ENCODE measurements at regions not wholly inside any gene's neighbourhood (a gene's known extent, or its start where the extent isn't known, plus 50 kb on each side); places are given as distances from the start of the nearest gene placed in this dataset.

GRCh38 chr4:170269950-170270349, 180.2 kb upstream of the AADAT start:
- no peak for TF ChIP-seq GATA2 (IDR thresholded peaks at IDR 0.05; ENCODE audit: low read depth, low read length)

DNA sequence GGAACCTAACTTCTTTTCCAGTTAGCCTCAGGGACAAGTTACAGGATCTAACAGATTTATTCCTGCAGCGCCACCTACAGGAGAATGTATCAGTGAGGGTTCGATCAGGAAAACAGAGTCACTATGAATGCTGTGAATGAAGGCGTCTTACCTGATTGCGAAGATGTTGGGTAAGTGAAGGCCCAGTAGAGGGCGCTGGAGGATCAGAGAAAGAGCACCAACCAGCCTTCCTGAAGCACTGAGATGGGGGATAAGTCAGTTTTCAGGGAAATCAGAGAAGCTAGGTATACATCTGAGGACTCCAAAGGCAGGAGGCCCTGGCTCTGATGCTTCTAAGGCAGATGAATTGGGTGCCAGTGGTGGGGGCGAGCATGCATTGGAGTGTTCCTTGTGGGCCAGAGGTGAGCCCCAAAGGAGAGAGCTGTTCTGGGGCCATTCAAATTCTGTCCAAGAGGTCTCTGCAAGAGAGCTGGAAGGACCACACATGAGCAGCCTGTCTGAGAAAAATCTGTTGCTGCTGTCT, 169.9 kb upstream of the AADAT start:
- TF ChIP-seq GATA3 (IDR thresholded peaks at IDR 0.05; ENCODE audit: low read depth, low read length) (no peak), GATA2 (IDR thresholded peaks at IDR 0.05; ENCODE audit: low read depth, low read length) (no peak)

DNA sequence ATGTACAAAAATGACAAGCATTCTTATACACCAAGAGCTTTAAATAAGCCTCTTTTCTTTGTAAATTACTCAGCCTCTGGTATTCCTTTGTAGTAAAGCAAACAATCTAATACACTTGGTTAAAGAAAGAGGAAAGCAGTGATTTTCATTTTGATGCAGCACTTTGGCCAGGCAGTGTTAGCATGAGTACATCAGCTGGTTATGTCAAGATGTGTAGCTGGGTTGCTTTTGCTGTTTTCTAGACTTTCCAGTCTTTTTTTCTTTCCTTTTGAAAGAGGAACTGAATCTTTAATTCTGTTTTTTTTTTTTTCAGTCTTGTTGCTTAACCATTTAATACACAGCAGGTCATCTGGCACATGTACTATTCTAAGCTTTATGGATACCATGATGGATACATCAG, 167.1 kb upstream of the AADAT start:
- no peak for TF ChIP-seq GATA3 (IDR thresholded peaks at IDR 0.05; ENCODE audit: low read depth, low read length)
- TF ChIP-seq GATA2 (IDR thresholded peaks at IDR 0.05; ENCODE audit: low read depth, low read length), result no peak

- TF ChIP-seq GATA2 (IDR thresholded peaks at IDR 0.05; ENCODE audit: low read depth, low read length) (no peak), GATA3 (IDR thresholded peaks at IDR 0.05; ENCODE audit: low read depth, low read length) (no peak)
Observed at GRCh38 chr4:170248576-170248975, 158.8 kb upstream of the AADAT start.

DNA sequence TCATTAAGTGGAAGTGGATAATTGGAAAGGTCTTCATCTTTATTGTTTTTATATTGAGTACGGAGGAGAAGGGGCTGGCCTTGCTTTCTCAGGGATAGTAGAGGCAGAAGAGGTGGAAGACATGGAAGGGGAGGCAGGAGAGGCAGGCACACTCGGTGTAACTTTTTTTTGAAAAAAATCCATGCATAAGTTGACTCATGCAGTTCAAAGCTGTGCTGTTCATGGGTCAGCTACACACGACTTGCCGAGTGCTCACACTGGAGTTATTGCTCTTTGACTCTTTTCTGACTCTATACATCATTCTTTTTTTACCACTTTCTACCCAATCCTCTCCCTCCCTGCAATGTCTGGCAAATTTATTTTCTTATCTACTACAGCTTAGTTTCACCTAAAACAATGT, 158.3 kb upstream of the AADAT start:
- TF ChIP-seq GATA2 (IDR thresholded peaks at IDR 0.05; ENCODE audit: low read depth, low read length) (no peak), GATA3 (IDR thresholded peaks at IDR 0.05; ENCODE audit: low read depth, low read length) (no peak)

DNA sequence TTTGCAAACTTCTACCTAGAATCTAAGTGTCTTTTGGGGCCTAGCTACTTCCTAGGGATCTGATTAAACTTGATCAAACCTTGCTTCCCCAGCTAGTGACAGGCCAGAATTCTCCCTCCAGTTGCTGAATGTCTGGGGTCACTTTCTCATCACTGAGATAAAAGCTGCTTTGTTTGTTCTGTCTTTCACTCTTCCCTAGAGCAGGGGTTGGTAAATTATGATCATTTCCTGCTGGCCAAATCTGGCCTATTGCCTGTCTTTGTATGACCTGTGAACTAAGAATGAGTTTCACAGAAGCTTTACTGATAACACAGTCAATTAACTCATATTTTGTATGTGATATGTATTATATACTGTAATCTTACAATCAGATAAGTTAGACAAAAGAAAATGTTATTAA, 157.8 kb upstream of the AADAT start:
- TF ChIP-seq GATA3 (IDR thresholded peaks at IDR 0.05; ENCODE audit: low read depth, low read length) (no peak), GATA2 (IDR thresholded peaks at IDR 0.05; ENCODE audit: low read depth, low read length) (no peak)

- no peak for TF ChIP-seq GATA2 (IDR thresholded peaks at IDR 0.05; ENCODE audit: low read depth, low read length)
- TF ChIP-seq GATA3 (IDR thresholded peaks at IDR 0.05; ENCODE audit: low read depth, low read length), result no peak
Observed at GRCh38 chr4:170243662-170244288, 154.0 kb upstream of the AADAT start.

DNA sequence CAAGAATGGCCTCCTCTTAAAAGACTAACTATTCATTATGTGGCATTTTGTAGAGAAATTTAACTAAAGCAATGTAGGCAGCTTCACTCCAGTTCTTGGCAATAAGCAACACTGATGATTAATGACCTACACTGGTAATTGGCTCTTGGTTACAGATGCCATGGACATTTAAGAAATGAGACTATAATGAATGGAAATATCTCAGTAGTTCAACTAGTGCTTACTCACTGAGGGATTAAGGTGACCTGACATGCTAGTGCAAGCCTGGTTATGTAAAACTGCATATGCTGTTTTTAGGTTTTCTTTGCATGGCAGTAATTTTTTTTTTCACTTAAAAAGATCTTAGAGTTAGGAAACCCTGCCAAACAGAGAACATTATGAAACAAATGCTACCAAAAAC, 152.7 kb upstream of the AADAT start:
- TF ChIP-seq GATA2 (IDR thresholded peaks at IDR 0.05; ENCODE audit: low read depth, low read length) (no peak), GATA3 (IDR thresholded peaks at IDR 0.05; ENCODE audit: low read depth, low read length) (no peak)

- TF ChIP-seq GATA3 (IDR thresholded peaks at IDR 0.05; ENCODE audit: low read depth, low read length), result no peak
- TF ChIP-seq GATA2 (IDR thresholded peaks at IDR 0.05; ENCODE audit: low read depth, low read length), result no peak
Observed at GRCh38 chr4:170234800-170235199, 145.0 kb upstream of the AADAT start.

GRCh38 chr4:170231377-170231776, 141.6 kb upstream of the AADAT start:
- TF ChIP-seq GATA2 (IDR thresholded peaks at IDR 0.05; ENCODE audit: low read depth, low read length) (no peak), GATA3 (IDR thresholded peaks at IDR 0.05; ENCODE audit: low read depth, low read length) (no peak)

DNA sequence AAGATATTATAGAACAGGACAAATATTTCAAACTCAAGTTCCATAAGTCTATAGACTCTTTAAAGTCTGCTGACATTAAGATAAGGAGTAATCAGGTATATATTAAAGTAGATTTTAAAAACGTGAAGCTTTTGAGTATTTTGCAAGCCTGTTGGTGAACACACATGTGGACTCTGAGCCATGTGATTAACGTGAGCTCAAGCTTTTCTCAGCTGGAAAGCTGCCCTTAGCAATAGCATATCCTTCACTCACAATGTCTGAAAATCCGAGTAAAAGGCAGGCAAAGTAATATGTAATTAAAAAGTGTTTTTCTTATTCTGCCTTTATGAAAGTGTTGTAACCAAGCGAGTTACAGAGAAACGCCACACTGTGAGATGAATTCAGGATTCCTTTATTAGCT, 140.5 kb upstream of the AADAT start:
- TF ChIP-seq GATA3 (IDR thresholded peaks at IDR 0.05; ENCODE audit: low read depth, low read length) (no peak), GATA2 (IDR thresholded peaks at IDR 0.05; ENCODE audit: low read depth, low read length) (no peak)

- TF ChIP-seq GATA2 (IDR thresholded peaks at IDR 0.05; ENCODE audit: low read depth, low read length), result no peak
- no peak for TF ChIP-seq GATA3 (IDR thresholded peaks at IDR 0.05; ENCODE audit: low read depth, low read length)
Observed at GRCh38 chr4:170229006-170229405, 139.2 kb upstream of the AADAT start.

GRCh38 chr4:170227928-170228327, 138.2 kb upstream of the AADAT start:
- TF ChIP-seq GATA2 (IDR thresholded peaks at IDR 0.05; ENCODE audit: low read depth, low read length) (no peak), GATA3 (IDR thresholded peaks at IDR 0.05; ENCODE audit: low read depth, low read length) (no peak)

DNA sequence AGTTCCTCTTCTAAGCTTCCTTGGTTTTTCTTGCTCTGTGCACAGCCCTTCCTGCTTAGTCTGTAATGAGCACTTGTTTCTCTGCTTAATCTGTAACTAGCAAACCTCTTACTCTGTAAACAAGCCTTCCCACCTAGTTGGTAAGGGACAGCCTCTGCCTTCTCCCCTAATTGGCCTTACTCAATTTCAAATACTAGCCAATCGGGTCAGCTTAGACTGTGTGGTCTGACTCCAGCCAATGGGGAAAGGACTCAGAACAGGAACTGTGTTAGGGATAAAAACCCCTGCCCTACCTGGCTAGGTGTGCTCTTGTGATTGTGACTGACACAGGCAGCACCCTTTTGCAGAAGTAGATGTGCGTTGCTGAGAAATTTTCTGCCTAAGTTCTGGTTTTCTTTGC, 136.5 kb upstream of the AADAT start:
- TF ChIP-seq GATA3 (IDR thresholded peaks at IDR 0.05; ENCODE audit: low read depth, low read length) (no peak), GATA2 (IDR thresholded peaks at IDR 0.05; ENCODE audit: low read depth, low read length) (no peak)

DNA sequence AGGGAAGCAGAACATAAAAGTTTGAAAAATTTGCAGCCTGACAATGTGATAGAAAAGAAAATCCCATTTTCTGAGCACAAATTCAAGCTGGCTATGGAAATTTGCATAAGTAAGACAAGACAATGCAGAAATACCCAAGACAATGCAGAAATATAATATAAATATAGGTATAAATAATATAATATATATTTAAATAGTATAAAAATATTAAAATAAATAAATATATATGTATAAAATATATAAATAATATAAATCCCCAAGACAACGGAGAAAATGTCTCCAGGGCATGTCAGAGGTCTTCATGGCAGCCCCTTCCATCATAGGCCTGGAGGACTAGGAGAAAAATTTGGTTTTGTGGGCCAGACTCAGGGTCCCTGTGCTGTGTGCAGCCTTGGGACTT, 125.0 kb upstream of the AADAT start:
- TF ChIP-seq GATA2 (IDR thresholded peaks at IDR 0.05; ENCODE audit: low read depth, low read length) (no peak), GATA3 (IDR thresholded peaks at IDR 0.05; ENCODE audit: low read depth, low read length) (no peak)

- TF ChIP-seq GATA3 (IDR thresholded peaks at IDR 0.05; ENCODE audit: low read depth, low read length) (no peak), GATA2 (IDR thresholded peaks at IDR 0.05; ENCODE audit: low read depth, low read length) (no peak)
Observed at GRCh38 chr4:170214101-170214500, 124.3 kb upstream of the AADAT start.

Data from SH-SY5Y (cell line).